IPS-20b (cell line): ENCODE measurements at regions not wholly inside any gene's neighbourhood (a gene's known extent, or its start where the extent isn't known, plus 50 kb on each side); places are given as distances from the start of the nearest gene placed in this dataset.
"Not testable (repeated sequence)": the region's sequence is repeated elsewhere in the genome, so short reads cannot be mapped to it uniquely, and the experiment has no call there.

Source experiments
- H3K27ac ChIP-seq: one replicate; pipeline ENCODE4 v1.5.1; 2013; ENCODE audit warnings: low read length
- H3K27me3 ChIP-seq: 2 replicates; pipeline ENCODE4 v1.6.1; 2013; ENCODE audit warnings: mild to moderate bottlenecking, low read length, inconsistent platforms; ENCODE audit not compliant: insufficient read depth
- H3K36me3 ChIP-seq: 2 replicates; pipeline ENCODE4 v1.6.1; 2013; ENCODE audit warnings: low read depth, mild to moderate bottlenecking, inconsistent platforms, low read length, moderate library complexity; ENCODE audit not compliant: insufficient read depth
- H3K4me1 ChIP-seq: 2 replicates; pipeline ENCODE4 v1.6.1; 2013; ENCODE audit warnings: mild to moderate bottlenecking, control low read depth, inconsistent platforms, low read length, moderate library complexity; ENCODE audit not compliant: insufficient read depth
- H3K4me3 ChIP-seq: 2 replicates; pipeline ENCODE4 v1.5.1; 2013; ENCODE audit warnings: mild to moderate bottlenecking, low read length, inconsistent platforms
- H3K9ac ChIP-seq: 2 replicates; pipeline ENCODE4 v1.6.1; 2013; ENCODE audit warnings: low read depth, mild to moderate bottlenecking, inconsistent platforms, low read length, moderate library complexity
- H3K9me3 ChIP-seq: 2 replicates; pipeline ENCODE4 v1.6.1; 2013; ENCODE audit warnings: mild to moderate bottlenecking, low read depth, low read length, inconsistent platforms; ENCODE audit not compliant: insufficient read depth

DNA sequence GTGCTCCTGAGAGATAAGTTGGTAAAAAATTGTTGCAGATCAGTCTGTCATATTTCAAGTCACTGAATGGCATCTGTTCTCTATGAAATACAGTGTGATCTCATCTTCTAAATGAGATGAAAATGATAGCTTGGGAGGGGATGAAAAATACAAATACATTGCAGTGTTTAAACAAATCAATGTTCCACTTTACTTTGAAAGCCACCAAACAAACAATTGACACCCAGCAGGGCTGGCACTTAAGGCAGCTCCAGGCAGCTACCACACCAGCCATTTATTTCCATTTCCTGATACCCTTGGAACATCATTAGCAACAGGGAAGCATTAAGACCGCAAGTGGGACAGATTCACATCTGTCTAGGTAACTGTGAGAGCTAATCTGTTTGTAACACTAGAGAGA lies 827.6 kb upstream of the KIF2B start:
- H3K4me3 ChIP-seq, result no peak overlapping the region
- H3K27me3 ChIP-seq, result no peaks in the 10 kb centered on the region
- peaks cover 4% of the 10 kb centered on the region; the same call in 1 of the 2 replicates for H3K4me1 ChIP-seq
- no peak overlapping the region for H3K27ac ChIP-seq
- H3K36me3 ChIP-seq, result no peaks in the 10 kb centered on the region
- no peaks in the 10 kb centered on the region; the same call in 1 of the 2 replicates for H3K9me3 ChIP-seq
- H3K9ac ChIP-seq, result no peak overlapping the region

DNA sequence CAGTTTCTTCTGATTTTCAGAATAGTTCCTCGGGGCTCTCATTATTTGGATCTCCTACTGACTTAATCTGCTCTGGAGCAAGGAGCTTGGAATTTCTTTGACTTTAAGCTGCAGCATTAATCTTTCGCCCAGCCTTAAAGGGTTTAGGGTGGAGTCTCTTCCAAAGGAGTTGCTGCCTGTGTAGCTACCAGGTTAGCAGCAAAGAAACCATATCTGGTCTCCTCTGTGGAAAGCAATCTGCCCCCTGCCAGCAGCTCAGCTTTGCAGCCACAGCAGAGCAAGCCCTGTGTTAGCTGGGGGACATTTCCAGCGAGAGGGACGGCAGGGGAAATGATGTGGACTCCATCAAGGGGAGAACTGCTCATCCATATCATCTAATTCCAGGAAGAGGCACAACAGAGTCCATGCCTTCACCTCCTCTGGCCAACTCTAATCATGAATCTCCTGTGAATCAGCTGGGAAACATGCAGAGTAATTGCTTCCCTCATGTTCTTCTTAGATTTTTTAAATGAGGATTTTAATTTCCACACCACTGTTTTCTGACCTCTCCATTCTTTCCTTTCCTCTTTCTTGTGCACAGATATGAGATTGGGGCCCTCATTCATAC lies 827.6 kb upstream of the CA10 start:
- Histone ChIP-seq H3K27ac (no peak overlapping the region), H3K36me3 (no peaks in the 10 kb centered on the region), H3K9ac (no peak overlapping the region), H3K4me1 (no peaks in the 10 kb centered on the region), H3K9me3 (no peaks in the 10 kb centered on the region), H3K4me3 (no peak overlapping the region), H3K27me3 (no peaks in the 10 kb centered on the region)

DNA sequence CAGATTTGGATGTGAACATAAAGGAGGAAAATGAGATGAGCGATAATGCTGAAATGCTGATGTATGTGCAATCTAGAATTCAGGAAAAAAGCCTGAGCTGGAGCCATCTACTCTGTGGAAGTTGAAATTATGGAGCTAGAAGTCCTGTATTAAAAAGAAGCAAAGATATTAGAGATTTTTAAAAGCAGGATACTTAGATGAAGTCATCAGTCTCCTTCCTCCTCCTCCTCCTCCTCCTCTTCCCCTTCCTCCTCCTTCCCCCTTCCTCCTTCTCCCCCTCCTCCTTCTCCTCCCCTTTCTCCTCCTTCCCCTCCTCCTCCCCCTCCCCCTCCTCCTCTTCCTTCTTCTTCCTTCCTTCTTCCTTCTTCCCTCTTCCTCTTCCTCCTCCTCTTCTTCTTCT lies 823.8 kb upstream of the CA10 start:
- Histone ChIP-seq H3K27me3 (no peaks in the 10 kb centered on the region), H3K27ac (no peak overlapping the region), H3K9ac (no peak overlapping the region), H3K4me3 (no peak overlapping the region), H3K4me1 (no peaks in the 10 kb centered on the region), H3K9me3 (no peaks in the 10 kb centered on the region), H3K36me3 (no peaks in the 10 kb centered on the region)

DNA sequence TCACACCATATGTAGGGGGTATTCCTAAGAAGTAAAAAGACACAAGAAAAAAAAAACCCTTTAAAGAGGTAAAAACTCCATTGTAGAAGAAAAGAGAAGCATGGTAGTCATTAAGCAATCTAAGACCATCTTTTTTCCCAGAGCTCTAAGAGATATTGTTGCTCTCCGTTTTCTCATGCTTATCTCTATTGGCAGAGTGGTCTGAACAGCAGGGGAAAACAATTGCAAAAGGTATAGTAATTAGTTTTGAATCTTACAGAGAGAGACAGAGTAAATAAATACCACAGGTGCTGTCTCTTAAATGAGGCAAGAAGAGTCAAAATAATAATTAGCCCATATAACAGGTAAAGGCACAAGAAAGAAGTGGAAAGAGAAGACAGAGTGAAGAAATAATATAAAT lies 821.4 kb upstream of the CA10 start:
- Histone ChIP-seq H3K27ac (no peak overlapping the region), H3K4me1 (no peaks in the 10 kb centered on the region), H3K4me3 (no peak overlapping the region), H3K9ac (no peak overlapping the region), H3K9me3 (no peaks in the 10 kb centered on the region), H3K36me3 (no peaks in the 10 kb centered on the region), H3K27me3 (no peaks in the 10 kb centered on the region)

DNA sequence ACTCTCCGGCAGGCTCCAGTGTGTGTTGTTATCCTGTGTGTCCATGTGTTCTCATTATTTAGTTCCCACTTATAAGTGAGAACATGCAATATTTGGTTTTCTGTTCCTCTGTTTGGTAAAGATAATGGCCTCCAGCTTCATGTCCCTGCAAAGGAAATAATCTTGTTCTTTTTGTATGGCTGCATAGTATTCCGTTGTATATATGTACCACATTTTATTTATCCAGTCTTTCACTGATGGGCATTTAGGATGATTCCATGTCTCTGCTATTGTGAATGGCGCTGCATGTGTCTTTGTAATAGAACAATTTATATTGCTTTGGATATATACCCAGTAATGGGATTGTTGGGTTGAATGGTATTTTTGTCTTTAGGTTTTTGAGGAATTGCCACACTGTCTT lies 807.3 kb upstream of the CA10 start:
- H3K27ac ChIP-seq, result no peak overlapping the region
- no peaks in the 10 kb centered on the region for H3K27me3 ChIP-seq
- no peaks in the 10 kb centered on the region for H3K4me1 ChIP-seq
- H3K36me3 ChIP-seq, result no peaks in the 10 kb centered on the region
- H3K9ac ChIP-seq, result no peak overlapping the region
- H3K9me3 ChIP-seq, result no peaks in the 10 kb centered on the region
- H3K4me3 ChIP-seq, result no peak overlapping the region

DNA sequence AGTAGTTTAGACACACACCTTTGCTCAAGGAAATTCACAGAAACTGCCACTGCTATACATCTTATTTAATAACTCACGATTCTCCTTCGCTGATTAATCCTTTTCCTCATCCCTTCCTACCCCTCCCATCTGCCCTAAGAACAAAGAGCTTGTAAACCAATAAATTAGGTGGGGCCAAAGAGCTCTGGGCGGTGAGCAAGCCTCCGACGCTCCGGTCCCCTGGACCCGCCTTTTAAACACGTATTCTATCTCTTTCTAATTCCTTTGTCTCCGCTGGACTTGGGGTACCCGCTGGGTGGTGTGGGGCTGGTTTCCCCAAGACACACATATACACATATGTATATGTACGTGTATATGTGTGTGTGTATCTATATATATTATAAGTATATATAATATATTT lies 803.2 kb upstream of the CA10 start:
- H3K9ac ChIP-seq, H3K4me1 ChIP-seq, H3K9me3 ChIP-seq, H3K36me3 ChIP-seq, H3K27me3 ChIP-seq, H3K4me3 ChIP-seq, H3K27ac ChIP-seq: not testable (repeated sequence)

DNA sequence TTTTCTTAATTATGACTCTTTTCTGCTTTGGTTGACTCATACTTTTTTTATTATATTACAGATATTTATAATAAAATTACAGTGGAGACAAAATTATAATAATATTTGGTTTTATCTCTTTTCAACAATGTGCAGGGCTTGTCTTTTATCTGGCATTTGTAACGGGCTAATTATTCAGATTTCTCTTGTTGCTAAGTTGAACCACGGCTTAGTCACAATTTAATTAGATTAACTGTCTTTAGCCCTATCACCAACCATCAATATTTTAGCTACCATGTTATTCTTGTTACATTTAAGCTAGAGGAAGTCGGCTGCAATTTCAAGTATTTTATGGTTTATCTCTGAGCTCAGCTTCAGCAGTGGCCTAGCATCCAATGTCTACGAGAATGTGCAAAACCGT lies 798.9 kb upstream of the CA10 start:
- Histone ChIP-seq H3K9me3 (no peaks in the 10 kb centered on the region), H3K27me3 (no peaks in the 10 kb centered on the region), H3K4me3 (no peak overlapping the region), H3K36me3 (no peaks in the 10 kb centered on the region), H3K4me1 (no peaks in the 10 kb centered on the region), H3K9ac (no peak overlapping the region), H3K27ac (no peak overlapping the region)

DNA sequence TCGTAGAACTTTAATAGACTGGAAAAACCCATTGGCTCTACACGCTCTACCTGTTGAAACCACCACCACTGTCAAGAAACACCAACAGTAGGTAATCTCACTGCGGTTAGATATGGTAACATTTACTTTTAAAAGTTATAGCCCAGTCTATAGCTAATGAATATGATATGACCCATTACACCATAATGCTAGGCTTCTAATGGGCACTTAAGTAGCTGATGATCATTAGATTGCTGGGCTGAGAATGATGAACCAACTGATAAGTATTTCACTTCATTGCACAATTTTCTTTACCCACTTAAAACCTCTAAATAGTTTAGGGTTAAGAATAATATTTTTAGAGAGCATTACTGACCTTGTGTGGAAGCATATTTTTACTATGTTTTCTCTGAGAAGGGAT lies 788.9 kb upstream of the CA10 start:
- no peaks in the 10 kb centered on the region for H3K36me3 ChIP-seq
- H3K9ac ChIP-seq, result no peak overlapping the region
- no peak overlapping the region for H3K27ac ChIP-seq
- no peaks in the 10 kb centered on the region for H3K9me3 ChIP-seq
- H3K4me1 ChIP-seq, result no peaks in the 10 kb centered on the region
- H3K4me3 ChIP-seq, result no peak overlapping the region
- no peaks in the 10 kb centered on the region for H3K27me3 ChIP-seq

DNA sequence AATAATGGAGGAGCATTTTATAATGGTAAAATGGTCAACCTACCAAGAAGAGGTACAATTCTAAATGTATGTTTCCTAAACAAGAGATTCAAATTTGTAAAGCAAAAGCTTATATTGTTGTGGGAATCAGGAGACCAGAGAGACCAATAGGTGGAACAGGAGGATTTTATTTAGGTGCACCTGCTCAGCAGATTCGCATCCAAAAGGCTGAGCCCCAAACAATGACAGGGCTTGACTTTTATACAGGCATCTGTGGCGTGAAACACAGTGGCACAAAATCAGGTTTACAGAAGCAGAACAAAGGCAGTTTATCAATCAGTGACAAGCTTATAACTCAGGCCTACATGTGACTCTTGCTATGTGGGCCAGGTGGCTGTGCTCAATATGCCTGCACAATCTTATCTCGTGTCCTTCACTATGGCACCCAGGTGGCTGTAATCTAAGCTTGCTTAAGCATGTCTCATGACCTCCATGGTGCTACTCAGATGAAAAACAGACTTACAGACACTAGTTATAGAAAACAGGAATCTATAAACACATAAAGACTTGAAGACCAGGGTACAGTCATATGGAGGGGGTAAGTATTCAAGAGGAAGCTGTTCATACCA lies 780.2 kb upstream of the CA10 start:
- Histone ChIP-seq H3K9ac (no peak overlapping the region), H3K27me3 (no peaks in the 10 kb centered on the region), H3K4me3 (no peak overlapping the region), H3K4me1 (no peaks in the 10 kb centered on the region), H3K9me3 (peaks cover 16% of the 10 kb centered on the region), H3K36me3 (no peaks in the 10 kb centered on the region), H3K27ac (no peak overlapping the region)

DNA sequence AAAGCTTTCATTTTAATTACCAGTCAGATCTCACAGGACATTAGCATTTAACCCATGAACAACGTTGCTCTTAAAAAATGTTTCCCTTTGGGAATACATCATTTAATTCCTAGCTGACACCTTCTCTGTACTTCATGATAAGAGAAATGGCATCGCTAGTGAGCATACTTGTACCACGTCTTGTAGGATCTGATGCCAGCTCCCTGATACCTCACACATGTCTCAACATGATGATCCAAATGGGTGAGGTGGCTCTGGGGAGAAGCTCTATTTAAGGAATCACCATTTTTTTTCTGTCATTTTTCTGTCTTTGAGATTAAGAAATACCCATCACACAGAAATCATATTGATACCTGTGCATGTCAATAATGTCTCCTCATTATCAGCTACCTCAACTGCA lies 772.1 kb upstream of the CA10 start:
- Histone ChIP-seq H3K9me3 (no peaks in the 10 kb centered on the region), H3K27me3 (no peaks in the 10 kb centered on the region), H3K36me3 (no peaks in the 10 kb centered on the region), H3K27ac (no peak overlapping the region), H3K4me3 (no peak overlapping the region), H3K4me1 (no peaks in the 10 kb centered on the region), H3K9ac (no peak overlapping the region)

DNA sequence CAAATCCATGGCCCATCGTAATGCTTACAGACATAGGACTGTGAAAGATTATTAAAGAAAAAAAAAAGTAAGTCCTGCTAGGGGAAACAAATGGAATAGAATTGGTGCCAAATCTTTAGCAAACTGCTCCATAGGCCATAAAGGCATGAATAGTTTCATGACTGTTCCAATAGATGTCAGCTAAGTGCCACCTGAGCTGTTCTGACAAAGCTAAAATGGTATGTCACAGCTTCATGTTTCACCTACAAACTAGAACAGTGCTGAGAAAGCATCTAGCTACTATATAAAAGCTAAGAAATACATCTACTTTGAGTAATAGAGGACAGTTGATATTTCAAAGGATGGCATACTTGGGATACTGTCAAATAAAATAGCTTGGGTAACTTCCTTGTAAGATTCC lies 771.6 kb upstream of the CA10 start:
- no peak overlapping the region for H3K27ac ChIP-seq
- H3K4me1 ChIP-seq, result no peaks in the 10 kb centered on the region
- no peak overlapping the region for H3K9ac ChIP-seq
- H3K9me3 ChIP-seq, result no peaks in the 10 kb centered on the region
- H3K36me3 ChIP-seq, result no peaks in the 10 kb centered on the region
- H3K4me3 ChIP-seq, result no peak overlapping the region
- no peaks in the 10 kb centered on the region for H3K27me3 ChIP-seq

DNA sequence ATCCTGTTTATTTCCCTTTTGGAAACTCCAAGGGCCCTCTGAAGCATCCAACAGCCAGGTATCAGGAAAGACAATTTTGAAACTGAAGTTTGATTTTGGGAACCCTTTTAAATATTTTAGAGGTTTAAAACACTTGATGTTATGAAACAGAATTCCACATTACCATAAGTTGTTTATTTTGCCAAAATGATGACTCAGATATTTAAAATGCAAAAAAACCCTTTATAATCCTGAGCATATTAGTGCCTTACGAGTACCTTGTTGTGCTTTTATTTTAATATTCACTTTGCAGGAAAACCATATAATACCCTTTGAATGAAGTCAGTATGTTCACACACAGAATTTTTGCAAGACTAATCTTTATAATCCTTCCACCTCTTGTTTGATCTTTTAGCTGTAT lies 765.1 kb upstream of the CA10 start:
- Histone ChIP-seq H3K27ac (no peak overlapping the region), H3K9me3 (peaks cover 5% of the 10 kb centered on the region), H3K36me3 (no peaks in the 10 kb centered on the region), H3K4me1 (no peaks in the 10 kb centered on the region), H3K9ac (no peak overlapping the region), H3K27me3 (no peaks in the 10 kb centered on the region), H3K4me3 (no peak overlapping the region)
